MCF 10A (cell line): ENCODE measurements at regions not wholly inside any gene's neighbourhood (a gene's known extent, or its start where the extent isn't known, plus 50 kb on each side); places are given as distances from the start of the nearest gene placed in this dataset.

Source experiments
- BruUV-seq: library from RNA; stranded (reverse); fragments of 400-500 nt; replicated peaks from 2 replicates; lab custom pipeline; 2021; lab: Mats Ljungman, UMichigan
- CTCF ChIA-PET: fragments of 300-600 bp; sonication (Branson Sonifier 250); formaldehyde crosslinking; extraction: SDS; loops from one replicate; lab custom pipeline; 2021; ENCODE audit warnings: antibody characterized with exemption, inconsistent platforms; lab: Yijun Ruan, JAX
- POLR2A ChIA-PET: fragments of 300-600, 350-650 bp; sonication (Branson Sonifier 250); formaldehyde crosslinking; extraction: SDS; loops from one replicate; lab custom pipeline; 2020; ENCODE audit warnings: antibody characterized with exemption, inconsistent platforms; lab: Yijun Ruan, JAX
- DNase-seq: peaks from one replicate; pipeline ENCODE4 v3.0.0-alpha.2; 2018; ENCODE audit not compliant: unreplicated experiment
- H3K27ac Mint-ChIP-seq: one replicate; pipeline ENCODE4 v1.8.0; 2022; ENCODE audit warnings: mild to moderate bottlenecking, low read depth, mixed read lengths; ENCODE audit not compliant: unreplicated experiment
- H3K27me3 Mint-ChIP-seq: one replicate; pipeline ENCODE4 v1.8.0; 2022; ENCODE audit warnings: mixed read lengths; ENCODE audit not compliant: insufficient read depth, unreplicated experiment
- H3K36me3 Mint-ChIP-seq: one replicate; pipeline ENCODE4 v1.8.0; 2022; ENCODE audit warnings: mild to moderate bottlenecking, moderate library complexity, mixed read lengths; ENCODE audit not compliant: insufficient read depth, unreplicated experiment
- H3K4me1 Mint-ChIP-seq: one replicate; pipeline ENCODE4 v1.8.0; 2022; ENCODE audit warnings: mixed read lengths; ENCODE audit not compliant: insufficient read depth, unreplicated experiment
- H3K4me3 Mint-ChIP-seq: one replicate; pipeline ENCODE4 v1.8.0; 2022; ENCODE audit warnings: mild to moderate bottlenecking, moderate library complexity, mixed read lengths; ENCODE audit not compliant: unreplicated experiment
- H3K9me3 Mint-ChIP-seq: one replicate; pipeline ENCODE4 v1.8.0; 2022; ENCODE audit warnings: mixed read lengths; ENCODE audit not compliant: unreplicated experiment
- CTCF ChIP-seq: fragments of 200-600 bp; IDR thresholded peaks from one replicate; pipeline ENCODE4 v1.8.0; 2022; ENCODE audit warnings: antibody characterized with exemption, mild to moderate bottlenecking; ENCODE audit not compliant: unreplicated experiment
- intact Hi-C: fragments of 100-400 bp; cut with micrococcal nuclease; formaldehyde crosslinking; loops from 2 replicates; pipeline ENCODE4 v1.14.1; 2022

- ChIA-PET CTCF (interaction anchor here (0.7 kb wide), 1 partner anchor 130 kb away, joined by 3 read pairs; no protein-coding TSS in a partner anchor), POLR2A (no interaction called here)
- Mint-ChIP-seq H3K27ac (no peak overlapping the region), H3K9me3 (peaks cover 17% of the 10 kb centered on the region), H3K4me1 (no peaks in the 10 kb centered on the region), H3K4me3 (no peak overlapping the region), H3K36me3 (no peaks in the 10 kb centered on the region), H3K27me3 (no peaks in the 10 kb centered on the region)
- BruUV-seq, result no TSS peak
- DNase-seq, result no peak
- intact Hi-C loops, result no loop called here
- TF ChIP-seq CTCF, result no peak
Measured at GRCh38 chr16:35352431-35352830, 1893.0 kb downstream of the TP53TG3F start.

- TF ChIP-seq CTCF, result no peak
- no peak overlapping the region for H3K4me3 Mint-ChIP-seq
- no peak overlapping the region for H3K27ac Mint-ChIP-seq
- intact Hi-C loops, result no loop called here
- H3K4me1 Mint-ChIP-seq, result peaks cover 5% of the 10 kb centered on the region
- no peaks in the 10 kb centered on the region for H3K27me3 Mint-ChIP-seq
- H3K36me3 Mint-ChIP-seq, result no peaks in the 10 kb centered on the region
- DNase-seq, result peak; percentile 20
- no peaks in the 10 kb centered on the region for H3K9me3 Mint-ChIP-seq
- ChIA-PET POLR2A (no interaction called here), CTCF (no interaction called here)
- BruUV-seq, result no TSS peak
Measured at GRCh38 chr16:35363510-35363909, 1904.1 kb downstream of the TP53TG3F start.

GRCh38 chr16:35364263-35364662 lies 1904.9 kb downstream of the TP53TG3F start:
- no TSS peak for BruUV-seq
- H3K36me3 Mint-ChIP-seq, result no peaks in the 10 kb centered on the region

GRCh38 chr16:35365675-35366074 lies 1906.3 kb downstream of the TP53TG3F start:
- no TSS peak for BruUV-seq
- H3K9me3 Mint-ChIP-seq, result no peaks in the 10 kb centered on the region
- no peaks in the 10 kb centered on the region for H3K36me3 Mint-ChIP-seq
- no peak for TF ChIP-seq CTCF
- H3K4me3 Mint-ChIP-seq, result no peak overlapping the region
- H3K27me3 Mint-ChIP-seq, result no peaks in the 10 kb centered on the region
- POLR2A ChIA-PET, result no interaction called here
- intact Hi-C loops, result no loop called here
- DNase-seq, result peak; percentile 87
- CTCF ChIA-PET, result no interaction called here
- peak overlapping the region; percentile 16 for H3K27ac Mint-ChIP-seq
- peaks cover 5% of the 10 kb centered on the region for H3K4me1 Mint-ChIP-seq

More at GRCh38 chr16:35364263-35364662, 1904.9 kb downstream of the TP53TG3F start:
- TF ChIP-seq CTCF, result no peak
- Mint-ChIP-seq H3K27ac (no peak overlapping the region), H3K27me3 (no peaks in the 10 kb centered on the region), H3K4me1 (peaks cover 5% of the 10 kb centered on the region), H3K4me3 (no peak overlapping the region), H3K9me3 (no peaks in the 10 kb centered on the region)
- intact Hi-C loops, result no loop called here
- DNase-seq, result peak; percentile 84
- POLR2A ChIA-PET, result interaction anchor here (0.8 to 1.2 kb wide), 2 partner anchors 14 to 58 kb away, joined by 3 to 5 read pairs; no protein-coding TSS in a partner anchor
- CTCF ChIA-PET, result interaction anchor here (0.6 to 0.8 kb wide), 2 partner anchors 18 to 42 kb away, joined by 3 read pairs; no protein-coding TSS in a partner anchor
